ENCODE measurements at regions not wholly inside any gene's neighbourhood (a gene's known extent, or its start where the extent isn't known, plus 50 kb on each side); places are given as distances from the start of the nearest gene placed in this dataset.

DNA sequence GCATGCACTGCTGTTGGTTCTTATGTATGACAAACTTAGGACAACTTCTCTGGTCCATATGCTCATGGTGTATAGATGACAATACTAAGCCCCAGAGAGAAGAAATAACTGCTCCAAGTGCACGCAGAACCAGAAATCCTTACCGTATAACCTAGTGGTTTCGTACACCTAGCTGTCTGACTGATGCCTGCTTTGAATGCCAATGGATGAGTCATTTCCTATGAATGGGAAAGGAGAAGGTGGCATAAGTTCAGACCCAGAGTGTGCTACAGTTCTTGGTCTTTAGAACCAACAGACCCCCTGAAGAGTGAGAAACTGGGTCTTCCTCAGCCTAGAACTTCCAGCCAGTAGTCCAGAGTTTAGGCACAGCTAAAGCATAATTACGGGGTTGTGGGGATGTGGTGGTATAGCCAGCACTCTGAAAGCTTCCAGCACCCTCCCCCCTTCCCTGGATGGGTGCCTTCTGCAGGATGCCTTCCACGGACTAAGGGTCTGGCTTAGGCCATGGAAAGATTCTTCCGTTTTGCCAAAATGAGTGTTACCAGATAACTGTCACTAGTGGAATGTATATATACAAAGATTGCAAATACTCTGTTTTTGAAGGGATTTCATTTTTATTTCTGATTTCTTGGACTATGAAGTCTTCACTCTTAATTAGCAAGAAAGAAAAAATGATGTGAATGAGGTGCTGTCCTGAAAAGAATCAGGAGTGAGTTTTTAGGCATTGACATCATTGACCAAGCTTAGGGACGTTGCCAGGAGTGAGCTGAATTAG is 84.6 kb upstream of the PACRGL start:
- TF ChIP-seq, protein P1, sequence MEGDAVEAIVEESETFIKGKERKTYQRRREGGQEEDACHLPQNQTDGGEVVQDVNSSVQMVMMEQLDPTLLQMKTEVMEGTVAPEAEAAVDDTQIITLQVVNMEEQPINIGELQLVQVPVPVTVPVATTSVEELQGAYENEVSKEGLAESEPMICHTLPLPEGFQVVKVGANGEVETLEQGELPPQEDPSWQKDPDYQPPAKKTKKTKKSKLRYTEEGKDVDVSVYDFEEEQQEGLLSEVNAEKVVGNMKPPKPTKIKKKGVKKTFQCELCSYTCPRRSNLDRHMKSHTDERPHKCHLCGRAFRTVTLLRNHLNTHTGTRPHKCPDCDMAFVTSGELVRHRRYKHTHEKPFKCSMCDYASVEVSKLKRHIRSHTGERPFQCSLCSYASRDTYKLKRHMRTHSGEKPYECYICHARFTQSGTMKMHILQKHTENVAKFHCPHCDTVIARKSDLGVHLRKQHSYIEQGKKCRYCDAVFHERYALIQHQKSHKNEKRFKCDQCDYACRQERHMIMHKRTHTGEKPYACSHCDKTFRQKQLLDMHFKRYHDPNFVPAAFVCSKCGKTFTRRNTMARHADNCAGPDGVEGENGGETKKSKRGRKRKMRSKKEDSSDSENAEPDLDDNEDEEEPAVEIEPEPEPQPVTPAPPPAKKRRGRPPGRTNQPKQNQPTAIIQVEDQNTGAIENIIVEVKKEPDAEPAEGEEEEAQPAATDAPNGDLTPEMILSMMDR (conservative IDR thresholded peaks at IDR 0.05; ENCODE audit: low read depth, low read length) = no peak
- TF ChIP-seq RCOR1 (IDR thresholded peaks at IDR 0.05; ENCODE audit: insufficient replicate concordance, low read length) (no peak), POLR2A (IDR thresholded peaks at IDR 0.05; ENCODE audit: low read depth, low read length) (no peak), MAFK (IDR thresholded peaks at IDR 0.05; ENCODE audit: low read depth, low read length) (no peak), BHLHE40 (IDR thresholded peaks at IDR 0.05; ENCODE audit: low read depth, low read length) (no peak), CEBPB (IDR thresholded peaks at IDR 0.05; ENCODE audit: low read depth, low read length) (no peak), RAD21 (IDR thresholded peaks at IDR 0.05; ENCODE audit: low read length) (no peak), MXI1 (IDR thresholded peaks at IDR 0.05; ENCODE audit: borderline replicate concordance, low read depth, low read length) (no peak), FOS (IDR thresholded peaks at IDR 0.05; ENCODE audit: low read depth, low read length) (no peak), NFE2L2 (IDR thresholded peaks at IDR 0.05; ENCODE audit: low read depth, low read length) (no peak), SMC3 (IDR thresholded peaks at IDR 0.05; ENCODE audit: low read depth, low read length) (no peak)
- TF ChIP-seq, protein P2, sequence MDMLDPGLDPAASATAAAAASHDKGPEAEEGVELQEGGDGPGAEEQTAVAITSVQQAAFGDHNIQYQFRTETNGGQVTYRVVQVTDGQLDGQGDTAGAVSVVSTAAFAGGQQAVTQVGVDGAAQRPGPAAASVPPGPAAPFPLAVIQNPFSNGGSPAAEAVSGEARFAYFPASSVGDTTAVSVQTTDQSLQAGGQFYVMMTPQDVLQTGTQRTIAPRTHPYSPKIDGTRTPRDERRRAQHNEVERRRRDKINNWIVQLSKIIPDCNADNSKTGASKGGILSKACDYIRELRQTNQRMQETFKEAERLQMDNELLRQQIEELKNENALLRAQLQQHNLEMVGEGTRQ (IDR thresholded peaks at IDR 0.05; ENCODE audit: low read depth, low read length) = no peak
- TF ChIP-seq, protein P3, sequence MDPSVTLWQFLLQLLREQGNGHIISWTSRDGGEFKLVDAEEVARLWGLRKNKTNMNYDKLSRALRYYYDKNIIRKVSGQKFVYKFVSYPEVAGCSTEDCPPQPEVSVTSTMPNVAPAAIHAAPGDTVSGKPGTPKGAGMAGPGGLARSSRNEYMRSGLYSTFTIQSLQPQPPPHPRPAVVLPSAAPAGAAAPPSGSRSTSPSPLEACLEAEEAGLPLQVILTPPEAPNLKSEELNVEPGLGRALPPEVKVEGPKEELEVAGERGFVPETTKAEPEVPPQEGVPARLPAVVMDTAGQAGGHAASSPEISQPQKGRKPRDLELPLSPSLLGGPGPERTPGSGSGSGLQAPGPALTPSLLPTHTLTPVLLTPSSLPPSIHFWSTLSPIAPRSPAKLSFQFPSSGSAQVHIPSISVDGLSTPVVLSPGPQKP (IDR thresholded peaks at IDR 0.05; ENCODE audit: borderline replicate concordance, low read depth, low read length) = no peak
